ENCODE measurements at regions not wholly inside any gene's neighbourhood (a gene's known extent, or its start where the extent isn't known, plus 50 kb on each side); places are given as distances from the start of the nearest gene placed in this dataset.

DNA sequence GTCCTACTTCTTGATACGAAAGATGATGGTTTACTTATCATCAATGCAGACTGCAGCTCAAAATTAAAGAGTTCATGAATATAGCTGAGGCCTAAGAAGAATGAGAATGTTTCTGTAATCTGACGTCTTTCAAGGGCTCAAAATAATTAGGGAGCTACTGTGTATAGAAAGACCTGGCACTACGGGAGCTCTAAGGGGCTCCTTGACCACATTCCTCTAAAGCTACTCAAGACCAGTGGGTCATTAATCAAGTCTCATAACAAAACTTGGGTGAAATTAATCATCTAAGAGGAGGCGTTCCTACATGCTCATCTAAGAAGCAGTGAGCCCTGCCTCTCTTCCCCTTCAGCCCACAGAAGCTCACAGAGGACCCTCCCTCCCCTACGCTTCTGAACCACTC lies 863.8 kb upstream of the AUTS2 start:
- TF ChIP-seq, protein P1, sequence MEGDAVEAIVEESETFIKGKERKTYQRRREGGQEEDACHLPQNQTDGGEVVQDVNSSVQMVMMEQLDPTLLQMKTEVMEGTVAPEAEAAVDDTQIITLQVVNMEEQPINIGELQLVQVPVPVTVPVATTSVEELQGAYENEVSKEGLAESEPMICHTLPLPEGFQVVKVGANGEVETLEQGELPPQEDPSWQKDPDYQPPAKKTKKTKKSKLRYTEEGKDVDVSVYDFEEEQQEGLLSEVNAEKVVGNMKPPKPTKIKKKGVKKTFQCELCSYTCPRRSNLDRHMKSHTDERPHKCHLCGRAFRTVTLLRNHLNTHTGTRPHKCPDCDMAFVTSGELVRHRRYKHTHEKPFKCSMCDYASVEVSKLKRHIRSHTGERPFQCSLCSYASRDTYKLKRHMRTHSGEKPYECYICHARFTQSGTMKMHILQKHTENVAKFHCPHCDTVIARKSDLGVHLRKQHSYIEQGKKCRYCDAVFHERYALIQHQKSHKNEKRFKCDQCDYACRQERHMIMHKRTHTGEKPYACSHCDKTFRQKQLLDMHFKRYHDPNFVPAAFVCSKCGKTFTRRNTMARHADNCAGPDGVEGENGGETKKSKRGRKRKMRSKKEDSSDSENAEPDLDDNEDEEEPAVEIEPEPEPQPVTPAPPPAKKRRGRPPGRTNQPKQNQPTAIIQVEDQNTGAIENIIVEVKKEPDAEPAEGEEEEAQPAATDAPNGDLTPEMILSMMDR (IDR thresholded peaks at IDR 0.05 in 4 of 5, conservative IDR thresholded peaks at IDR 0.05 in 1 of 5): no peak
- no peak for TF ChIP-seq POLR2A (IDR thresholded peaks at IDR 0.05)

Measured in gastrocnemius medialis (tissue), 4 donors.